ENCODE measurements at regions not wholly inside any gene's neighbourhood (a gene's known extent, or its start where the extent isn't known, plus 50 kb on each side); places are given as distances from the start of the nearest gene placed in this dataset.

DNA sequence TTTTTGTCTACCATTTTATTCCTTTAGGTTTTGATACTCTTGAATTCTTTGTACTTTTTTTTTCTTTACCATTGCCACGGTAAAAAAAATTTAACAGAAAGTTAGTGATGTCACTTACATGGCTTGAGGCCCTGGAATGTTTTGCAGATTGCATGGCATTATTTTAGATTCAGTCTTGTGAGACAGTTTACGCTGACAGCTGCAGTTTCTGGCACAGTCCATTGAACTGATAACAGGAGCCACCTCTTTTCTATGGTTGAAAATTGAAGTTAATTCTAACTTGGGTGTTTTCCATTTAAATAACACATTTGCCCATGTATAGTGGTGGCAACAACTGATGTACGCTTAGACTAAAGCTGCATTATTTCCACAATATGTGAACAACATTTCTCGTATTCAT, 1028.5 kb downstream of the CDH18 start:
- Mint-ChIP-seq H3K27ac (no peak overlapping the region), H3K36me3 (no peaks in the 10 kb centered on the region), H3K4me3 (no peak overlapping the region), H3K9me3 (no peaks in the 10 kb centered on the region), H3K4me1 (ENCODE audit: unreplicated experiment) (no peaks in the 10 kb centered on the region), H3K27me3 (no peaks in the 10 kb centered on the region)
- DNase-seq (ENCODE audit: extremely low spot score, unreplicated experiment): no peak
- TF ChIP-seq CTCF (conservative IDR thresholded peaks at IDR 0.05): no peak

GRCh38 chr5:18961234-18961633, 1026.8 kb downstream of the CDH18 start:
- Mint-ChIP-seq H3K27ac (no peak overlapping the region), H3K9me3 (no peaks in the 10 kb centered on the region), H3K27me3 (no peaks in the 10 kb centered on the region), H3K36me3 (no peaks in the 10 kb centered on the region), H3K4me3 (no peak overlapping the region), H3K4me1 (ENCODE audit: unreplicated experiment) (no peaks in the 10 kb centered on the region)
- TF ChIP-seq CTCF (conservative IDR thresholded peaks at IDR 0.05): no peak
- DNase-seq (ENCODE audit: extremely low spot score, unreplicated experiment): no peak

GRCh38 chr5:18965893-18966292, 1022.1 kb downstream of the CDH18 start:
- no peak for TF ChIP-seq CTCF (conservative IDR thresholded peaks at IDR 0.05)
- H3K27ac Mint-ChIP-seq: no peak overlapping the region
- no peaks in the 10 kb centered on the region for H3K27me3 Mint-ChIP-seq
- H3K4me1 Mint-ChIP-seq (ENCODE audit: unreplicated experiment): no peaks in the 10 kb centered on the region
- no peaks in the 10 kb centered on the region for H3K9me3 Mint-ChIP-seq
- no peak overlapping the region for H3K4me3 Mint-ChIP-seq
- H3K36me3 Mint-ChIP-seq: no peaks in the 10 kb centered on the region
- no peak for DNase-seq (ENCODE audit: extremely low spot score, unreplicated experiment)

DNA sequence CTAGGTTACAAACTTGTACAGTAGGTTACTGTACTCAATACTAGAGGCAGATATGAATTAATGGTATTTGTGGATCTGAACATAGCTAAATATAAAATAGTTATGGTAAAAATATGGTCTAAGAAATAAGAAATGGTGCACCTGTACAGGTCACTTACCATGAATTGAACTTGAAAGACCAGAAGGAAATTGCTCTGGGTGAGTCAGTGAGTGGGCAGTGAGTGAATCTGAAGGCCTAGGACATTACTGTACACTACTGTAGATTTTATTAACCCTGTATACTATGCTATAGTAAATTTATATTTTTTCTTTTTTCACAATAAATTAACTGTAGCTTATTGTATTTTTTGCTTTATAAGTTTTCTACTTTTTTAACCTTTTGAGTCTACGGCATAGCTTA, 1020.4 kb downstream of the CDH18 start:
- Mint-ChIP-seq H3K4me1 (ENCODE audit: unreplicated experiment) (no peaks in the 10 kb centered on the region), H3K27me3 (no peaks in the 10 kb centered on the region), H3K9me3 (no peaks in the 10 kb centered on the region), H3K4me3 (no peak overlapping the region), H3K36me3 (no peaks in the 10 kb centered on the region), H3K27ac (no peak overlapping the region)
- DNase-seq (ENCODE audit: extremely low spot score, unreplicated experiment): no peak
- TF ChIP-seq CTCF (conservative IDR thresholded peaks at IDR 0.05): no peak

DNA sequence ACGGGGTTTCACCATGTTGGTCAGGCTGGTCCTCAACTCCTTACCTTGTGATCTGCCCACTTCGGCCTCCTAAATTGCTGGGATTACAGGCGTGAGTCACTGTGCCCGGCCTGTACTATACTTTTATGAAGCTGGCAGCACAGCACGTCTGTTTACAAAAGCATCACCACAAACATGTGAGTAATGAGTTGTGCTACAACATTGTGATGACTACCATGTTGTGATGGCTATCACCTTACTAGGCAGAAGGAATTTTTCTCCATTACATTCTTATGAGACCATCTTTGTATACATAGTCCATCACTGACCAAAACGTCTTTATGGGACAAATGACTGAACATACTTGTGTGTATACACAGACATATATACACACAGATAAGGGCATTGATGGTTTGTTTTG, 1019.0 kb downstream of the CDH18 start:
- no peaks in the 10 kb centered on the region for H3K4me1 Mint-ChIP-seq (ENCODE audit: unreplicated experiment)
- H3K36me3 Mint-ChIP-seq: no peaks in the 10 kb centered on the region
- DNase-seq (ENCODE audit: extremely low spot score, unreplicated experiment): no peak
- no peak for TF ChIP-seq CTCF (conservative IDR thresholded peaks at IDR 0.05)
- no peaks in the 10 kb centered on the region for H3K9me3 Mint-ChIP-seq
- H3K27me3 Mint-ChIP-seq: no peaks in the 10 kb centered on the region
- no peak overlapping the region for H3K27ac Mint-ChIP-seq
- no peak overlapping the region for H3K4me3 Mint-ChIP-seq

DNA sequence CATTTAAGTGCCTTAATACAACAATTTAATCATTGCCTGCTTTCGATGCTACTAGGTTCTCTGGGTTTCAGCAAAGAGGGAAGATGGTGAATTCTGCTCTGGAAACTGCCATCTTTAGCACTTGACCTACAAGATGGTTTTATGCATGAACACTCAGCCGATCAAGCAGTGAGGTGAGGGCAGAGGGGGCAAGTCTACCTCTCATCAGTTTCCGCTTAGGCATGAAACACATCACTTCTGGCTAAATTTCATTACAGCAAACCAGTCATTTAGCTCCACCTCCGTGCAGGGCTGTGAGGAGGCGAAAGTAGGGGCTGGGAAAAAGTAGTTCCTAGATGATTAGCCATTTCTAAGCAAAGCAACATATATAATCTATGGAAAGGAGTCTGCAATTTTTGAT, 1018.0 kb downstream of the CDH18 start:
- no peak overlapping the region for H3K4me3 Mint-ChIP-seq
- no peaks in the 10 kb centered on the region for H3K4me1 Mint-ChIP-seq (ENCODE audit: unreplicated experiment)
- TF ChIP-seq CTCF (conservative IDR thresholded peaks at IDR 0.05): no peak
- H3K27me3 Mint-ChIP-seq: no peaks in the 10 kb centered on the region
- no peak for DNase-seq (ENCODE audit: extremely low spot score, unreplicated experiment)
- no peaks in the 10 kb centered on the region for H3K9me3 Mint-ChIP-seq
- no peaks in the 10 kb centered on the region for H3K36me3 Mint-ChIP-seq
- no peak overlapping the region for H3K27ac Mint-ChIP-seq
